Cardiac muscle cell (in vitro differentiated cells and primary cell): ENCODE measurements at regions not wholly inside any gene's neighbourhood (a gene's known extent, or its start where the extent isn't known, plus 50 kb on each side); places are given as distances from the start of the nearest gene placed in this dataset.

ENCODE experiments used
- DNase-seq, 2 donors: peaks; one replicate each; pipeline versions ENCODE4 v3.0.0 to v3.0.0-alpha.2; 2010 to 2017; ENCODE audit warnings: low read depth in 1 of 2, low spot score in 1 of 2
- H3K27ac ChIP-seq: fragments of 200-600 bp; sonication (generic); 2 replicates; pipeline ENCODE4 v1.5.1; 2016
- H3K27me3 ChIP-seq: fragments of 200-600 bp; sonication (generic); 2 replicates; pipeline ENCODE4 v1.6.0; 2016; ENCODE audit warnings: control low read depth
- H3K36me3 ChIP-seq: fragments of 200-600 bp; sonication (generic); 2 replicates; pipeline ENCODE4 v1.5.1; 2016; ENCODE audit warnings: control low read depth
- H3K4me1 ChIP-seq: fragments of 200-600 bp; sonication (generic); 2 replicates; pipeline ENCODE4 v1.8.1; 2017; ENCODE audit warnings: low read depth, mild to moderate bottlenecking, mixed run types
- H3K4me3 ChIP-seq: fragments of 200-600 bp; sonication (generic); 2 replicates; pipeline ENCODE4 v1.5.1; 2016; ENCODE audit warnings: mild to moderate bottlenecking
- H3K9me3 ChIP-seq: fragments of 200-600 bp; sonication (generic); 2 replicates; pipeline ENCODE4 v1.5.1; 2017; ENCODE audit warnings: low read depth, mild to moderate bottlenecking, control low read depth
- CTCF ChIP-seq: IDR thresholded peaks from 2 replicates; pipeline ENCODE4 v1.5.1; 2012; ENCODE audit warnings: low read depth, mild to moderate bottlenecking, low read length

DNA sequence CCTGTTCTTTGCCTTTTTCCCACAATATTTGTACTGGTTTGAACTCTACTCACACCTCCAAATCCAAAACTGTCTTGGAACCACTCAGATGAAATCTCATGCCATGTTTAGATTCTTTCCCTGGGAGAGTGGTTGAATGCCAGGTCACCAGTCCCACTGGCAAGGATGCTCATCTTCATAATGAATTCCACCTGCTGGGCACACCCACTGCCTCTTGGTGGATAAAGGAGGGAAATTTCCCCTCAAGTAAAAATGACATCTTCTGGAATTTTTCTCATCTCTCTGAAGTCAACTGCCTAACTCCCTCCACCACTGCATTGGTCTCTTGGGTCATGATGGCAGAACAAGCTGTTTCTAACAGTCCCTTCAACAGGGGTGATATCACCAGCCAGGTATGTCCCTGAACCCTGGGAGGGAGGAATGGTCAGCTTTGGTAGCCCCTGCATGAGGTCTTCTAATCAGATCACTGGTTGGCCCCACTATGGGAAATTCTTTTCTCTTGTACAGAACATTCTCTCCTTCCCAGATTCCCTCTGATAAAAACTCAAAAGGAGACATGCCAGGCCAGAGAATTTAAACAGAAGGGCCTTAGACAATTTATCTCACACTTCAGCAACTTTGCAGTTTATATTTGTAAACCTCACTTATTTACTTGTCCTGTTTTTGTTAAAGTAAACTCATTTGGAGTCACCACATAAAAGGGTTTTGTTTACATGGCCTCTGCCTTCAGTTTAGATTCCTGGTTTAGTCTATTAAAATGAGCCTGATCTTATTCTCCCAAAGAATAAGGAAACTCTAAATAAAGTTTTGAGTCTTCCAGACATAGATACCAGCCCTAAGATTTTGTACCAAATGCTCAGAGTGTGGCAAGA lies 143.4 kb downstream of the WNT5A start:
- Histone ChIP-seq H3K9me3 (no peaks in the 10 kb centered on the region), H3K4me1 (no peaks in the 10 kb centered on the region), H3K27me3 (no peaks in the 10 kb centered on the region), H3K27ac (no peak overlapping the region), H3K36me3 (no peaks in the 10 kb centered on the region), H3K4me3 (no peak overlapping the region)
- TF ChIP-seq CTCF = no peak
- DNase-seq = no peak

DNA sequence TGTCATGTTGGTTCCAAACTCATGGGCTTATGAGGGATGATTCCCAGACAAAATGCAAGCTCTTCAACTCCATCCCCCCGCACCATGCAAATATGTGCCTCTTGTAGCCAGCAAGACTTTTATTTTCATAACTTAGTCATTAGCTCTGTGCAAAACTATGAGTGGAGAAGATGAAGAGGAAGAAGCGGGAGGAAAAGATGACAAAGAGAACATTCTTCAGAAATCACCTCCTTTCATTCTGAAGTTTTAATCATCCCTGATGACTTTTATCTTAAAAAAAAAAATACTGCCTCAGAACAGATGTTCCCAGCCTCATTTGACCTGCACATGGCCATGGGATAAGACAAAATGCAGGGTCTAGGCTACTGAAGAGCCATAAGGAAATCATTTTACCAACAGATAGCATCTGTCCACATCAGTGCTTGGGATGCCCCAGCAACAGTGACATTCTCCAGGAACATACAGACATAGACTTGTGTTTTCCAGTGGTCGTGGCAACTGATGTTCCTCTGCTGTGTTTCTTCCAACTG lies 145.5 kb downstream of the WNT5A start:
- Histone ChIP-seq H3K4me1 (no peaks in the 10 kb centered on the region), H3K9me3 (no peaks in the 10 kb centered on the region), H3K4me3 (no peak overlapping the region), H3K36me3 (no peaks in the 10 kb centered on the region), H3K27ac (no peak overlapping the region), H3K27me3 (no peaks in the 10 kb centered on the region)
- no peak for TF ChIP-seq CTCF
- no peak for DNase-seq

DNA sequence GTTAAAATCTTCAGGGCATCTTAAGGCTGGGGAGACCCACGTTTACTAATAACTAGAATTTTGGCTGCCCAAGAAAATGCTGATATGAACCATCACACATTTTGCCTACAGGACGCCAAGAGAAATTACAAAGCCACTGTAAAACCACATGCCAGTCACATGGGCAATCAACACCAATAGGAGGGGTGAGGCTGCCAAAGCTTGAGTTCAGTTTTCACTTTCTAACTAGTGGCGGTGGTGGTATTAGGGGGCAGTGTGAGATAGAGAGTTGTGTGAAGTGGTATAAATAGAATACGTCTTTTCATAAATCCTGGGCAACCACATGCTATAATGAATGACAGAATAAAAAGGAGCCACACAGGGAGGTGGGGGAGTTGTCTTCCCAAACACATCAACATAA lies 147.3 kb downstream of the WNT5A start:
- H3K4me1 ChIP-seq = no peaks in the 10 kb centered on the region
- DNase-seq = no peak
- H3K36me3 ChIP-seq = no peaks in the 10 kb centered on the region
- TF ChIP-seq CTCF = no peak
- no peaks in the 10 kb centered on the region for H3K27me3 ChIP-seq
- H3K4me3 ChIP-seq = no peak overlapping the region
- no peaks in the 10 kb centered on the region for H3K9me3 ChIP-seq
- no peak overlapping the region for H3K27ac ChIP-seq

DNA sequence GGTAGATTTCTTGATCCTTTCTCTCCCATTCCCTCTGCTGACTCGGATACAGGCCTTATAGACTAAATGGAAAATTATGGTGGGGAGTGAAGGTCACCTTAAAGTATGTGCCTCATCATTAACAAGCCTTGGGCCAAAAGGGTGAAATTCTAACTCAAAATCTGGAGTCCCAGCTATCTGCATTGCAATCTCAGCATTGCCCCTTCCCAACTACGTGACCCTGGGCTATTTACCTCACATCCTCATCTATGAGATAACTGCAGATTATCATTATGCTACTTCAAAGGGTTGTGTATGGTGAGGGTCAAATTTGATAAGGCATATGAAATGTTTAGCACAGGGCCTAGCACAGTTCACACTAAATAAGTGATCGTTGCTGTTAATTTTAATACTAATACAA lies 147.7 kb downstream of the WNT5A start:
- Histone ChIP-seq H3K27me3 (no peaks in the 10 kb centered on the region), H3K9me3 (no peaks in the 10 kb centered on the region), H3K27ac (no peak overlapping the region), H3K4me3 (no peak overlapping the region), H3K4me1 (no peaks in the 10 kb centered on the region), H3K36me3 (no peaks in the 10 kb centered on the region)
- no peak for TF ChIP-seq CTCF
- no peak for DNase-seq

- DNase-seq = no peak
- no peak for TF ChIP-seq CTCF
Measured at GRCh38 chr3:55337641-55338180, 149.4 kb downstream of the WNT5A start.

More at GRCh38 chr3:55337641-55338180, 149.4 kb downstream of the WNT5A start:
- Histone ChIP-seq H3K4me1 (no peaks in the 10 kb centered on the region), H3K27ac (no peak overlapping the region), H3K27me3 (no peaks in the 10 kb centered on the region), H3K4me3 (no peak overlapping the region), H3K36me3 (no peaks in the 10 kb centered on the region), H3K9me3 (no peaks in the 10 kb centered on the region)
